ENCODE measurements at regions not wholly inside any gene's neighbourhood (a gene's known extent, or its start where the extent isn't known, plus 50 kb on each side); places are given as distances from the start of the nearest gene placed in this dataset.

- no peaks in the 10 kb centered on the region for H3K9me3 ChIP-seq (ENCODE audit: control insufficient read depth, low read depth, low read length)
- no peak overlapping the region for H3K9ac ChIP-seq (ENCODE audit: control insufficient read depth, extremely low read depth, insufficient read depth, low read length)
- no peak overlapping the region for H3K27ac ChIP-seq (ENCODE audit: control insufficient read depth, insufficient read depth, low read length)
- H3K4me1 ChIP-seq (ENCODE audit: control insufficient read depth, extremely low read depth, insufficient read depth, low read length) = no peaks in the 10 kb centered on the region
- H4K20me1 ChIP-seq (ENCODE audit: control insufficient read depth, extremely low read depth, insufficient read depth, low read length) = no peaks in the 10 kb centered on the region
- no peak for FAIRE-seq
- DNase-seq (ENCODE audit: low read depth, low spot score) = no peak
- no peaks in the 10 kb centered on the region for H3K27me3 ChIP-seq (ENCODE audit: control insufficient read depth, extremely low read depth, insufficient read depth, low read length)
- TF ChIP-seq EZH2 (IDR thresholded peaks at IDR 0.05; ENCODE audit: low read length) = no peak
- TF ChIP-seq CTCF (optimal IDR thresholded peaks at IDR 0.05 in 1 of 3, IDR thresholded peaks at IDR 0.05 in 1 of 3, conservative IDR thresholded peaks at IDR 0.05 in 1 of 3; ENCODE audit: extremely low read depth in 1 of 3, insufficient read depth in 2 of 3, low read length in 3 of 3) = no peak
- H3K79me2 ChIP-seq (ENCODE audit: control insufficient read depth, insufficient read depth, low read length) = no peaks in the 10 kb centered on the region
- dilution Hi-C loops (cut with MboI; ENCODE audit: extremely low pct_ligation_motif_present, low sequenced_read_pairs) = no loop called here
- H3K9me1 ChIP-seq (ENCODE audit: control insufficient read depth, extremely low read depth, insufficient read depth, low read length) = no peaks in the 10 kb centered on the region
- H3K4me2 ChIP-seq (ENCODE audit: control insufficient read depth, extremely low read depth, insufficient read depth, low read depth, low read length) = no peak overlapping the region
- no peak overlapping the region for H3K4me3 ChIP-seq (ENCODE audit: control insufficient read depth in 2 of 3, extremely low read depth in 1 of 3, insufficient read depth in 2 of 3, low read depth in 1 of 3, low read length in 3 of 3)
- no peaks in the 10 kb centered on the region for H3K36me3 ChIP-seq (ENCODE audit: control insufficient read depth in 2 of 2, extremely low read depth in 1 of 2, insufficient read depth in 2 of 2, low read length in 2 of 2)
- H2AFZ ChIP-seq (ENCODE audit: control insufficient read depth, low read length) = no peak overlapping the region
These were observed 164.9 kb upstream of the BLID start for GRCh38 chr11:122280870-122281269.

- Histone ChIP-seq H3K36me3 (ENCODE audit: control insufficient read depth in 2 of 2, extremely low read depth in 1 of 2, insufficient read depth in 2 of 2, low read length in 2 of 2) (no peaks in the 10 kb centered on the region), H3K79me2 (ENCODE audit: control insufficient read depth, insufficient read depth, low read length) (no peaks in the 10 kb centered on the region), H3K4me1 (ENCODE audit: control insufficient read depth, extremely low read depth, insufficient read depth, low read length) (no peaks in the 10 kb centered on the region), H3K27me3 (ENCODE audit: control insufficient read depth, extremely low read depth, insufficient read depth, low read length) (no peaks in the 10 kb centered on the region), H3K9me1 (ENCODE audit: control insufficient read depth, extremely low read depth, insufficient read depth, low read length) (no peaks in the 10 kb centered on the region), H3K4me3 (ENCODE audit: control insufficient read depth in 2 of 3, extremely low read depth in 1 of 3, insufficient read depth in 2 of 3, low read depth in 1 of 3, low read length in 3 of 3) (no peak overlapping the region), H3K9me3 (ENCODE audit: control insufficient read depth, low read depth, low read length) (no peaks in the 10 kb centered on the region), H3K9ac (ENCODE audit: control insufficient read depth, extremely low read depth, insufficient read depth, low read length) (no peak overlapping the region), H3K4me2 (ENCODE audit: control insufficient read depth, extremely low read depth, insufficient read depth, low read depth, low read length) (no peak overlapping the region), H2AFZ (ENCODE audit: control insufficient read depth, low read length) (no peak overlapping the region), H3K27ac (ENCODE audit: control insufficient read depth, insufficient read depth, low read length) (no peak overlapping the region), H4K20me1 (ENCODE audit: control insufficient read depth, extremely low read depth, insufficient read depth, low read length) (no peaks in the 10 kb centered on the region)
- FAIRE-seq = no peak
- dilution Hi-C loops (cut with MboI; ENCODE audit: extremely low pct_ligation_motif_present, low sequenced_read_pairs) = no loop called here
- no peak for TF ChIP-seq CTCF (optimal IDR thresholded peaks at IDR 0.05 in 1 of 3, IDR thresholded peaks at IDR 0.05 in 1 of 3, conservative IDR thresholded peaks at IDR 0.05 in 1 of 3; ENCODE audit: extremely low read depth in 1 of 3, insufficient read depth in 2 of 3, low read length in 3 of 3)
- TF ChIP-seq EZH2 (IDR thresholded peaks at IDR 0.05; ENCODE audit: low read length) = no peak
- DNase-seq (ENCODE audit: low read depth, low spot score) = no peak
These were observed 163.2 kb upstream of the BLID start for GRCh38 chr11:122279194-122279593.
